PC-9 (cell line): ENCODE measurements at regions not wholly inside any gene's neighbourhood (a gene's known extent, or its start where the extent isn't known, plus 50 kb on each side); places are given as distances from the start of the nearest gene placed in this dataset.

ENCODE experiments used
- BruUV-seq: library from RNA; stranded (reverse); fragments of 400-500 nt; replicated peaks from 2 replicates; lab custom pipeline; 2021; lab: Mats Ljungman, UMichigan
- CTCF ChIA-PET: fragments of 300-600 bp; sonication (Branson Sonifier 250); formaldehyde crosslinking; loops from one replicate; lab custom pipeline; 2022; ENCODE audit warnings: antibody characterized with exemption; lab: Charles Lee
- POLR2A ChIA-PET: fragments of 300-600 bp; sonication (Branson Sonifier 250); formaldehyde crosslinking; loops from one replicate; lab custom pipeline; 2022; ENCODE audit warnings: antibody characterized with exemption; ENCODE audit not compliant: unreplicated experiment; lab: Charles Lee
- DNase-seq, 2 experiments: peaks; one replicate each; pipeline versions ENCODE4 v3.0.0 to v3.0.0-alpha.2; 2015 to 2022; ENCODE audit warnings: mixed read lengths in 1 of 2
- H2AFZ ChIP-seq: fragments of 200-600 bp; sonication (generic); 2 replicates; pipeline ENCODE4 v1.8.1; 2017; ENCODE audit warnings: antibody characterized with exemption
- H3F3A ChIP-seq: fragments of 200-600 bp; sonication (generic); 2 replicates; pipeline ENCODE4 v1.8.1; 2017; ENCODE audit warnings: antibody characterized with exemption, mild to moderate bottlenecking, low read depth; ENCODE audit not compliant: insufficient read depth
- H3K27ac ChIP-seq: fragments of 200-600 bp; sonication (generic); 2 replicates; pipeline ENCODE4 v1.6.1; 2016; ENCODE audit warnings: mixed run types
- H3K27me3 ChIP-seq: fragments of 200-600 bp; sonication (generic); 2 replicates; pipeline ENCODE4 v1.6.1; 2016; ENCODE audit warnings: low read depth, mixed run types; ENCODE audit not compliant: insufficient read depth
- H3K36me3 ChIP-seq: fragments of 200-600 bp; sonication (generic); 2 replicates; pipeline ENCODE4 v1.6.1; 2016; ENCODE audit warnings: low read depth, mixed run types
- H3K4me1 ChIP-seq: fragments of 200-600 bp; sonication (generic); replicated peaks from 2 replicates; pipeline ENCODE4 v1.6.1; 2016; ENCODE audit warnings: mixed run types; ENCODE audit not compliant: insufficient read depth
- H3K4me2 ChIP-seq: fragments of 200-600 bp; sonication (generic); 2 replicates; pipeline ENCODE4 v1.6.1; 2017; ENCODE audit warnings: mixed run types
- H3K4me3 ChIP-seq: fragments of 200-600 bp; sonication (generic); 2 replicates; pipeline ENCODE4 v1.6.1; 2016; ENCODE audit warnings: mixed run types
- H3K79me2 ChIP-seq: fragments of 200-600 bp; sonication (generic); 2 replicates; pipeline ENCODE4 v1.6.1; 2017; ENCODE audit warnings: low read depth, mixed run types
- H3K9me2 ChIP-seq: fragments of 200-600 bp; sonication (generic); 2 replicates; pipeline ENCODE4 v1.8.1; 2017; ENCODE audit warnings: mild to moderate bottlenecking; ENCODE audit not compliant: insufficient read depth
- H3K9me3 ChIP-seq: fragments of 200-600 bp; sonication (generic); 2 replicates; pipeline ENCODE4 v1.8.1; 2016; ENCODE audit warnings: low read depth; ENCODE audit not compliant: insufficient read depth
- H4K20me1 ChIP-seq: fragments of 200-600 bp; sonication (generic); 2 replicates; pipeline ENCODE4 v1.8.1; 2017; ENCODE audit not compliant: insufficient read depth
- EZH2 ChIP-seq: fragments of 200-600 bp; sonication (generic); IDR thresholded peaks from 2 replicates; pipeline ENCODE4 v1.8.0; 2017; ENCODE audit warnings: antibody characterized with exemption, low read depth
- intact Hi-C: fragments of 100-400 bp; cut with micrococcal nuclease; formaldehyde crosslinking; loops from one replicate; pipeline ENCODE4 v1.10.0; 2022; ENCODE audit not compliant: unreplicated experiment
- TF ChIP-seq, protein P1 (sequence below): fragments of 200-600 bp; sonication (generic); conservative IDR thresholded peaks from 2 replicates; pipeline ENCODE4 v1.6.1; 2017; ENCODE audit warnings: mixed run types, antibody characterized with exemption, mild to moderate bottlenecking, moderate library complexity

DNA sequence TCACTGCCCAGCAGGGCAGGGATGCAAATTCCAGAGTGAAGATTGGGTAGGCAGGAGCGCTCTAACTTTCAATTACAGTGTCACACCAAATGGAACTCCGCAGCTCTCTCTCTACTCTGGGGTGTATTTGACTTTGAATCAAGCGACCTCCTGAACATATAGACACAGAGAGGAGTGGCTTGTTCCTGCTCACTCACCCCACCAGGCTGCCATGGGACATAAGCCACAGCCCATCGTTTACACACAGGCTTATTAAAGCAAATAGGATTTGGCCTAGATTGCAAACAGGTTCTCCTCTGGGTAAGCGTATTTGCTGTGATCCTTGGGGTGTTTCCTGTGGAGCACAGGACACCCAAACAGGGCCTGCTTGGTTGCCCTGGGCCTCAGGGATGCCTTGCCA lies 281.6 kb upstream of the CCL2 start:
- CTCF ChIA-PET = no interaction called here
- POLR2A ChIA-PET = no interaction called here
- H3K4me2 ChIP-seq = no peak overlapping the region

DNA sequence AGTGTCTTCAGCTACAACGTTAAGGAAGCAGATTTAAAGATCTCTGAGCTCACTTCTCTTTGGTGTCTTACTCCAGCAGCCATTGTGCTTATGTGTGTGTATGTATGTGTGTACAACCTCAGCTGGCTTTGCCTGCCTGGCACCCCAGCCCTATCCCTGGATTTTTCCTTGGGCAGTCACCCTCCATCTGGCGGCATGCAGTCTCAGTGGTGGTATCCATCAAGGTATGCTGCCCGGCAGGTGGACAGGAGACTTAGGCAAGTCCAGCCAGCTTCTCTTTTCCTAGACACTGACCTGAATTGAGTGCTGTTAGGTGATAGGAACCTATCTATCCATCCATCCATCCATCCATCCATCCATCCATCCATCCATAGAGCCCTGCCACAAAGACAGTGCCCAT lies 280.8 kb upstream of the CCL2 start:
- CTCF ChIA-PET = no interaction called here
- BruUV-seq = no TSS peak
- POLR2A ChIA-PET = no interaction called here
- Histone ChIP-seq H3K4me1 (no peaks in the 10 kb centered on the region), H3K4me2 (no peak overlapping the region), H4K20me1 (no peaks in the 10 kb centered on the region), H3K27me3 (peaks cover 23% of the 10 kb centered on the region), H3K79me2 (no peaks in the 10 kb centered on the region), H2AFZ (no peak overlapping the region), H3K9me2 (no peaks in the 10 kb centered on the region), H3K9me3 (no peaks in the 10 kb centered on the region), H3K4me3 (no peak overlapping the region), H3F3A (no peaks in the 10 kb centered on the region), H3K36me3 (no peaks in the 10 kb centered on the region), H3K27ac (no peak overlapping the region)
- no peak for DNase-seq
- intact Hi-C loops = no loop called here
- TF ChIP-seq, protein P1, sequence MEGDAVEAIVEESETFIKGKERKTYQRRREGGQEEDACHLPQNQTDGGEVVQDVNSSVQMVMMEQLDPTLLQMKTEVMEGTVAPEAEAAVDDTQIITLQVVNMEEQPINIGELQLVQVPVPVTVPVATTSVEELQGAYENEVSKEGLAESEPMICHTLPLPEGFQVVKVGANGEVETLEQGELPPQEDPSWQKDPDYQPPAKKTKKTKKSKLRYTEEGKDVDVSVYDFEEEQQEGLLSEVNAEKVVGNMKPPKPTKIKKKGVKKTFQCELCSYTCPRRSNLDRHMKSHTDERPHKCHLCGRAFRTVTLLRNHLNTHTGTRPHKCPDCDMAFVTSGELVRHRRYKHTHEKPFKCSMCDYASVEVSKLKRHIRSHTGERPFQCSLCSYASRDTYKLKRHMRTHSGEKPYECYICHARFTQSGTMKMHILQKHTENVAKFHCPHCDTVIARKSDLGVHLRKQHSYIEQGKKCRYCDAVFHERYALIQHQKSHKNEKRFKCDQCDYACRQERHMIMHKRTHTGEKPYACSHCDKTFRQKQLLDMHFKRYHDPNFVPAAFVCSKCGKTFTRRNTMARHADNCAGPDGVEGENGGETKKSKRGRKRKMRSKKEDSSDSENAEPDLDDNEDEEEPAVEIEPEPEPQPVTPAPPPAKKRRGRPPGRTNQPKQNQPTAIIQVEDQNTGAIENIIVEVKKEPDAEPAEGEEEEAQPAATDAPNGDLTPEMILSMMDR = no peak
- TF ChIP-seq EZH2 = no peak

More for the DNA sequence above, 281.6 kb upstream of the CCL2 start:
- H3K4me1 ChIP-seq = no peaks in the 10 kb centered on the region
- no peak overlapping the region for H3K4me3 ChIP-seq
- H3K9me3 ChIP-seq = no peaks in the 10 kb centered on the region
- intact Hi-C loops = no loop called here
- no peak for DNase-seq
- no peak overlapping the region for H3K27ac ChIP-seq
- H3K9me2 ChIP-seq = no peaks in the 10 kb centered on the region
- no peak for TF ChIP-seq EZH2
- no TSS peak for BruUV-seq
- H2AFZ ChIP-seq = no peak overlapping the region
- H3K36me3 ChIP-seq = no peaks in the 10 kb centered on the region
- peaks cover 23% of the 10 kb centered on the region for H3K27me3 ChIP-seq
- H3K79me2 ChIP-seq = no peaks in the 10 kb centered on the region
- H4K20me1 ChIP-seq = no peaks in the 10 kb centered on the region
- no peaks in the 10 kb centered on the region for H3F3A ChIP-seq

DNA sequence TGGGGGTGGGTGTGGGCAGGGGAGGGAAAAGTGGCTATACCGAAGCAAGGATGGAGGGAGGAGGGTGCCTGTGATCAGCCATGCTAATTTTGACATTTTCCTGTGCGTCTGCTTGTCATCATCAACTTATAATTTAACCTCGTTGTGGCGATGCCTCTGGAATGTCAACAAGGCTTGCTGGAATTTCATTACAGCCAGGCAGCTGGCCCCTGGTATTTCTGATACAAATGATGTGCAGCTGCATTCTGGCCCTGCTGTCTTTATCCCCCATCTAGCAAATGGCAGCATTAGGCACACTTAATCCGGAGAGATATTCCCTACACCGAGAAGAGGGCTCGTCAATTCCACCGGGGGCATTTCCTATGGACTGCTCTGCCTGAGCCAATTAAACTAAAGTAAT lies 278.3 kb upstream of the CCL2 start:
- Histone ChIP-seq H3K27ac (no peak overlapping the region), H3K79me2 (no peaks in the 10 kb centered on the region), H3K4me2 (no peak overlapping the region), H3K4me1 (no peaks in the 10 kb centered on the region), H3K27me3 (0 out of 2 replicates have a peak, but pooled peaks cover 3% of the 10 kb centered on the region), H4K20me1 (no peaks in the 10 kb centered on the region), H3K9me3 (no peaks in the 10 kb centered on the region), H2AFZ (no peak overlapping the region), H3K36me3 (no peaks in the 10 kb centered on the region), H3K4me3 (no peak overlapping the region), H3K9me2 (no peaks in the 10 kb centered on the region), H3F3A (no peaks in the 10 kb centered on the region)
- DNase-seq = no peak
- CTCF ChIA-PET = no interaction called here
- POLR2A ChIA-PET = no interaction called here
- TF ChIP-seq EZH2 = no peak
- TF ChIP-seq, protein P1 = no peak
- BruUV-seq = no TSS peak
- intact Hi-C loops = no loop called here
